B cell (primary cell): ENCODE measurements at regions not wholly inside any gene's neighbourhood (a gene's known extent, or its start where the extent isn't known, plus 50 kb on each side); places are given as distances from the start of the nearest gene placed in this dataset.

Experiments used
- ATAC-seq: fragments of 200-7000 bp; cut with Tn5 transposase; one replicate; pipeline ENCODE4 v1.10.0; 2021; ENCODE audit warnings: low read depth, mild to moderate bottlenecking, moderate number of reproducible peaks, moderate library complexity
- CTCF ChIA-PET: fragments of 350-600 bp; sonication (Branson Sonifier 250); formaldehyde crosslinking; loops from one replicate; lab custom pipeline; 2021; ENCODE audit warnings: antibody characterized with exemption, inconsistent platforms; lab: Charles Lee
- POLR2A ChIA-PET: fragments of 350-600 bp; sonication (Branson Sonifier 250); formaldehyde crosslinking; loops from one replicate; lab custom pipeline; 2021; ENCODE audit warnings: antibody characterized with exemption; lab: Charles Lee
- DNase-seq: peaks from one replicate; pipeline ENCODE4 v3.0.0; 2013
- H2AFZ ChIP-seq: 2 replicates; pipeline ENCODE4 v1.6.1; 2012; ENCODE audit warnings: mild to moderate bottlenecking, low read depth, low read length; ENCODE audit not compliant: insufficient read depth, poor library complexity, severe bottlenecking
- H3K27ac ChIP-seq, 2 donors: 1 replicate in 1 of 2; 2 replicates in 1 of 2; pipeline ENCODE4 v1.5.1; 2012 to 2013; ENCODE audit warnings: low read length in 2 of 2, mild to moderate bottlenecking in 2 of 2, moderate library complexity in 1 of 2
- H3K27me3 ChIP-seq, 4 experiments: fragments of 200-600 bp in 1 of 4; sonication (generic) in 1 of 4; replicated peaks in 1 of 4; 1 replicate in 2 of 4; 2 replicates in 2 of 4; pipeline versions ENCODE4 v1.6.1 to v1.7.0; 2013 to 2016; ENCODE audit warnings: low read length in 3 of 4, mild to moderate bottlenecking in 2 of 4, mixed read lengths in 1 of 4, moderate library complexity in 1 of 4; ENCODE audit not compliant: insufficient read depth in 4 of 4, control insufficient read depth in 3 of 4; ENCODE audit errors: control extremely low read depth in 1 of 4
- H3K36me3 ChIP-seq, 2 experiments: replicated peaks in 1 of 2; 1 replicate in 1 of 2; 2 replicates in 1 of 2; pipeline versions ENCODE4 v1.6.1 to v1.7.1; 2013; ENCODE audit warnings: low read length in 1 of 2; ENCODE audit not compliant: insufficient read depth in 2 of 2, control insufficient read depth in 1 of 2; ENCODE audit errors: control extremely low read depth in 1 of 2, extremely low read depth in 1 of 2
- H3K4me1 ChIP-seq, 2 donors: fragments of 200-600 bp in 1 of 2; sonication (generic) in 1 of 2; 1 replicate in 1 of 2; 2 replicates in 1 of 2; pipeline versions ENCODE4 v1.5.1 to v1.6.1; 2013 to 2017; ENCODE audit warnings: low read length in 2 of 2; ENCODE audit not compliant: control insufficient read depth in 2 of 2, insufficient read depth in 2 of 2
- H3K4me2 ChIP-seq: replicated peaks from 2 replicates; pipeline ENCODE3; 2012; ENCODE audit warnings: mild to moderate bottlenecking, low read depth, low read length; ENCODE audit not compliant: poor library complexity, severe bottlenecking
- H3K4me3 ChIP-seq, 5 experiments: fragments of 200-600 bp in 1 of 5; sonication (generic) in 1 of 5; 1 replicate in 3 of 5; 2 replicates in 2 of 5; pipeline versions ENCODE4 v1.5.1 to v1.7.0; 2011 to 2016; ENCODE audit warnings: low read length in 4 of 5, mild to moderate bottlenecking in 4 of 5, low read depth in 2 of 5, control low read depth in 1 of 5, moderate library complexity in 1 of 5; ENCODE audit not compliant: insufficient read depth in 1 of 5; ENCODE audit errors: control extremely low read depth in 1 of 5, extremely low read depth in 1 of 5
- H3K79me2 ChIP-seq: fragments of 200-600 bp; sonication (generic); one replicate; pipeline ENCODE4 v1.6.0; 2016; ENCODE audit warnings: low read length; ENCODE audit not compliant: control insufficient read depth, insufficient read depth
- H3K9ac ChIP-seq: fragments of 200-600 bp; sonication (generic); 2 replicates; pipeline ENCODE4 v1.6.1; 2017; ENCODE audit warnings: mild to moderate bottlenecking, low read length, moderate library complexity
- H3K9me3 ChIP-seq, 3 donors: one replicate each; pipeline versions ENCODE4 v1.6.1 to v1.7.1; 2013; ENCODE audit warnings: low read length in 2 of 3; ENCODE audit not compliant: control insufficient read depth in 2 of 3, insufficient read depth in 1 of 3; ENCODE audit errors: control extremely low read depth in 1 of 3
- H4K20me1 ChIP-seq: 2 replicates; pipeline ENCODE4 v1.6.0; 2012; ENCODE audit warnings: mild to moderate bottlenecking, low read length; ENCODE audit not compliant: insufficient read depth, control insufficient read depth, poor library complexity, severe bottlenecking
- H3K27ac Mint-ChIP-seq: one replicate; pipeline ENCODE4 v1.8.0; 2021; ENCODE audit warnings: mixed read lengths
- H3K27me3 Mint-ChIP-seq: one replicate; pipeline ENCODE4 v1.8.0; 2021; ENCODE audit warnings: mixed read lengths
- H3K4me1 Mint-ChIP-seq: one replicate; pipeline ENCODE4 v1.8.0; 2021; ENCODE audit warnings: mixed read lengths
- H3K4me3 Mint-ChIP-seq: one replicate; pipeline ENCODE4 v1.8.0; 2021; ENCODE audit warnings: mixed read lengths
- H3K9me3 Mint-ChIP-seq: one replicate; pipeline ENCODE4 v1.8.0; 2022; ENCODE audit warnings: mixed read lengths; ENCODE audit not compliant: insufficient read depth
- EZH2 ChIP-seq: IDR thresholded peaks from 2 replicates; pipeline ENCODE4 v1.6.1; 2012; ENCODE audit warnings: borderline replicate concordance, low read depth, mild to moderate bottlenecking, moderate library complexity, low read length; ENCODE audit not compliant: insufficient read depth, poor library complexity, severe bottlenecking
- WGBS: methylation state at CpG from one replicate; pipeline ENCODE4 v1.1.5; 2013; ENCODE audit warnings: missing lambda C conversion rate; ENCODE audit not compliant: insufficient coverage; 5-methylcytosine and 5-hydroxymethylcytosine counted together
- intact Hi-C: fragments of 100-400 bp; cut with micrococcal nuclease; formaldehyde crosslinking; loops from one replicate; pipeline ENCODE4 v1.10.0; 2022
- TF ChIP-seq, protein P1 (sequence below): fragments of 200-600 bp; IDR thresholded peaks from one replicate; pipeline ENCODE4 v1.8.0; 2022; ENCODE audit warnings: antibody characterized with exemption, mild to moderate bottlenecking

DNA sequence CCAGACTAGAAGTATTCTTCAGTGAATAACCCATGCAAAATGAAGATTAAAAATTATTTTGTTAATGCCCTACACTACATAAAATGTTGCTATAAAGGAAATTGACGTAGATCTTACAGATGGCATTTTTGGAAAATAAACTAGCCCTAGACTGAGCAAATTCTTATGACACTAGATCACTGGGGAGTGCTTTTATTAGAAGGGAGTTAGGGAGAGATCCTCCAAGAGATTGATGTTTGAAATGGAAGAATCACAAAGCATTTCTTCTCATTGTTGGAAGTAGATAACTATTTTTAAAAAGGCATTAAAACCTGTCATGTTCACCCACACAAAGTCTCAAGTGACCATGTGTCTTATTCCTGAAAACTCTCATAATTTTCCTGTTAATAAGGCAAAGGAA lies 351.1 kb upstream of the TLE4 start:
- no peaks in the 10 kb centered on the region for H3K79me2 ChIP-seq
- no peak overlapping the region for H3K9ac ChIP-seq
- intact Hi-C loops, result no loop called here
- peaks cover 2% of the 10 kb centered on the region for H3K9me3 Mint-ChIP-seq
- ATAC-seq (no peak), DNase-seq (no peak)
- WGBS, result no CpG with 5 or more reads among the region's 1 CpG
- H3K4me3 ChIP-seq, result no peak overlapping the region
- H3K4me3 Mint-ChIP-seq, result no peak overlapping the region
- no peaks in the 10 kb centered on the region for H3K4me1 Mint-ChIP-seq
- H3K9me3 ChIP-seq, result no peaks in the 10 kb centered on the region
- H3K4me2 ChIP-seq, result no peak overlapping the region
- no peak overlapping the region for H3K27ac ChIP-seq
- ChIA-PET CTCF (interaction anchor here (0.6 kb wide), 1 partner anchor 412 kb away, joined by 4 read pairs; no protein-coding TSS in a partner anchor), POLR2A (no interaction called here)
- H4K20me1 ChIP-seq, result no peaks in the 10 kb centered on the region
- no peak overlapping the region for H2AFZ ChIP-seq
- no peak overlapping the region for H3K27ac Mint-ChIP-seq
- no peaks in the 10 kb centered on the region for H3K27me3 ChIP-seq
- H3K36me3 ChIP-seq, result no peaks in the 10 kb centered on the region
- no peaks in the 10 kb centered on the region for H3K4me1 ChIP-seq
- TF ChIP-seq, protein P1, sequence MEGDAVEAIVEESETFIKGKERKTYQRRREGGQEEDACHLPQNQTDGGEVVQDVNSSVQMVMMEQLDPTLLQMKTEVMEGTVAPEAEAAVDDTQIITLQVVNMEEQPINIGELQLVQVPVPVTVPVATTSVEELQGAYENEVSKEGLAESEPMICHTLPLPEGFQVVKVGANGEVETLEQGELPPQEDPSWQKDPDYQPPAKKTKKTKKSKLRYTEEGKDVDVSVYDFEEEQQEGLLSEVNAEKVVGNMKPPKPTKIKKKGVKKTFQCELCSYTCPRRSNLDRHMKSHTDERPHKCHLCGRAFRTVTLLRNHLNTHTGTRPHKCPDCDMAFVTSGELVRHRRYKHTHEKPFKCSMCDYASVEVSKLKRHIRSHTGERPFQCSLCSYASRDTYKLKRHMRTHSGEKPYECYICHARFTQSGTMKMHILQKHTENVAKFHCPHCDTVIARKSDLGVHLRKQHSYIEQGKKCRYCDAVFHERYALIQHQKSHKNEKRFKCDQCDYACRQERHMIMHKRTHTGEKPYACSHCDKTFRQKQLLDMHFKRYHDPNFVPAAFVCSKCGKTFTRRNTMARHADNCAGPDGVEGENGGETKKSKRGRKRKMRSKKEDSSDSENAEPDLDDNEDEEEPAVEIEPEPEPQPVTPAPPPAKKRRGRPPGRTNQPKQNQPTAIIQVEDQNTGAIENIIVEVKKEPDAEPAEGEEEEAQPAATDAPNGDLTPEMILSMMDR, result no peak
- no peaks in the 10 kb centered on the region for H3K27me3 Mint-ChIP-seq

DNA sequence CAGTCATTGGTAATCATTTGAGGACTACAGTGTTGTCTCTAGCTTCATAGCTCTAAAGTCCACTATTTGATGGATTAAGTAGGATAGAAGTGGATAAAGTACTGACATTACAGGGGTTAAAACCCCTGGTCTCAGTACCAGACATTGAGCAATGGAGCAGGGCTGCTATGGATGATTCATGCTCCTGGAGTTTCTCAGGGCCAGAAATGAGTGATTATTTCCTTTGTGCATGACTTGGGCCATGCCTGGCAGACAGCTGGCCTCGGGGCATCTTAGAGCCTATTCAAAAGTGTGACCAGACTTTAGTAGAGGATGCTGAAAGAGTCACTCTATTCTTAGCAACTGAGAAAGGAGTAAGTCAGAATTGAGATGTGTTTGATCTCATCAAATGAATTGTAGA lies 350.7 kb upstream of the TLE4 start:
- ChIA-PET CTCF (interaction anchor here (0.6 kb wide), 1 partner anchor 412 kb away, joined by 4 read pairs; no protein-coding TSS in a partner anchor), POLR2A (no interaction called here)
- Histone ChIP-seq H3K4me1 (no peaks in the 10 kb centered on the region), H4K20me1 (no peaks in the 10 kb centered on the region), H3K79me2 (no peaks in the 10 kb centered on the region), H2AFZ (no peak overlapping the region), H3K36me3 (no peaks in the 10 kb centered on the region), H3K27me3 (no peaks in the 10 kb centered on the region), H3K9ac (no peak overlapping the region), H3K27ac (no peak overlapping the region), H3K9me3 (peaks cover 0 to under 1% (median 0%) of the 10 kb centered on the region in 3 donors), H3K4me2 (no peak overlapping the region), H3K4me3 (no peak overlapping the region)
- Mint-ChIP-seq H3K4me3 (no peak overlapping the region), H3K4me1 (no peaks in the 10 kb centered on the region), H3K27me3 (no peaks in the 10 kb centered on the region), H3K27ac (no peak overlapping the region), H3K9me3 (peaks cover 2% of the 10 kb centered on the region)
- 64% methylated on average over 1 of the region's 1 CpG for WGBS
- no peak for DNase-seq
- no peak for TF ChIP-seq EZH2
- TF ChIP-seq, protein P1, result no peak
- no peak for ATAC-seq
- intact Hi-C loops, result no loop called here
